ENCODE measurements at regions not wholly inside any gene's neighbourhood (a gene's known extent, or its start where the extent isn't known, plus 50 kb on each side); places are given as distances from the start of the nearest gene placed in this dataset.

DNA sequence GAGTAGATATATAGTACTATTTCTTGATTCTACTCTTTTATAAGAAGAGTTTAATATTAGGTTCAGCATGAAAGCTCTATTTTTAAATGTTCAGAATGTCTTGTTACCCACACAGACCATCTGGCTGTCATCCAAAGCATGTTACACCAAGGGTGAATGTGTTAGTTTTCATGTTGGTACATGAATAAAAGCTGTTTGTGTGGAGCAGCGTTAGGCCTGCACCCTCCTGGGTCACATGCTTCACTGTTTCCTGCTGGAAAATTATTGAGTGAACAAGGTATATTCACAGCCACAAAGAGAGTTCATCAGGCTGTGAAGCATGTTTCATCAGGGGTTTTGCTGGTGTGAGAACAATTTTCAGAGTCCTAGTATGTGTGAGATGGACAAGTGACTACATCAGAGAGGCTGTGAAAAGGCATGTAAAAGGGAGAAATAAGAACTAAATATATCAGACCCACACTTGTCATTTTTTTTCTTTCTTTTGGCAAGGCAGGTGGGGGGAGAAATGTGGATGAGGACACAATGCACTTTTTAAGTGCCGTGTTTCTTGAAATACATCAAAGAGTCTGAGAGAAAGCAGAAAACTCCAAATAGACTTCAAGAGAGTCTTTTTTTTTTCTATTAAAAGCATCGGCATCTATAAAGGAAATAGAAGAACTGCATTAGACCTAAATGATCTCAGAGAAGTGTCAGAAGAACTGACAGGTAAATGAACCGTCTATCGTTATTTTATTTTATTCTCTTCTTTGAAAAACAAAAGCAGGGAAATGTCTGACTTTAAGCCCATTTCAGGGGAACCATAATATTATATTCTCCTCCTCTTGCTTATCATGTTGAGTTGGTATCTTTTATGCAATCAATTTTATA lies 2429.7 kb downstream of the PCDH7 start:
- TF ChIP-seq, protein P1, sequence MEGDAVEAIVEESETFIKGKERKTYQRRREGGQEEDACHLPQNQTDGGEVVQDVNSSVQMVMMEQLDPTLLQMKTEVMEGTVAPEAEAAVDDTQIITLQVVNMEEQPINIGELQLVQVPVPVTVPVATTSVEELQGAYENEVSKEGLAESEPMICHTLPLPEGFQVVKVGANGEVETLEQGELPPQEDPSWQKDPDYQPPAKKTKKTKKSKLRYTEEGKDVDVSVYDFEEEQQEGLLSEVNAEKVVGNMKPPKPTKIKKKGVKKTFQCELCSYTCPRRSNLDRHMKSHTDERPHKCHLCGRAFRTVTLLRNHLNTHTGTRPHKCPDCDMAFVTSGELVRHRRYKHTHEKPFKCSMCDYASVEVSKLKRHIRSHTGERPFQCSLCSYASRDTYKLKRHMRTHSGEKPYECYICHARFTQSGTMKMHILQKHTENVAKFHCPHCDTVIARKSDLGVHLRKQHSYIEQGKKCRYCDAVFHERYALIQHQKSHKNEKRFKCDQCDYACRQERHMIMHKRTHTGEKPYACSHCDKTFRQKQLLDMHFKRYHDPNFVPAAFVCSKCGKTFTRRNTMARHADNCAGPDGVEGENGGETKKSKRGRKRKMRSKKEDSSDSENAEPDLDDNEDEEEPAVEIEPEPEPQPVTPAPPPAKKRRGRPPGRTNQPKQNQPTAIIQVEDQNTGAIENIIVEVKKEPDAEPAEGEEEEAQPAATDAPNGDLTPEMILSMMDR (IDR thresholded peaks at IDR 0.05): no peak
- TF ChIP-seq POLR2A (IDR thresholded peaks at IDR 0.05) (no peak), EP300 (IDR thresholded peaks at IDR 0.05) (no peak)
